ENCODE measurements at regions not wholly inside any gene's neighbourhood (a gene's known extent, or its start where the extent isn't known, plus 50 kb on each side); places are given as distances from the start of the nearest gene placed in this dataset.

DNA sequence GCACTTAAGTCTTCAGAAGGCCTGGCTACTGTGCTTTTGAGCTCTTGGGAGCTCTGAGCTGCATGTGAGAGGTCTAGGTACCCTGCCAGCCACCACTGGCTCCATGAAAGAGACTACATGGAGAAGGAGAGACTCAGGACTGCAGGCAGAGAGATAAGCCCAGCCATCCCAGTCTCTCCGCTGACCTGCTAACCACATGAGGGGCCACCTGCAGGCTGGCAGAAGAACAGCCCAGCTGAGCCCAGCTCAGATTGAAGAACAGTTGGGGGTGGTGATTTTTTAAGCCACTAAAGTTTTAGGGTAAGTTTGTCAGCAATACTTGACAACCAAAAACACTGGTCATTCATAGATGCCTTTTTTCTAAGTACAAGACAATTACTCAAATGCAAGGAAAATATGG is 205.0 kb upstream of the PRDM9 start:
- TF ChIP-seq, protein P1, sequence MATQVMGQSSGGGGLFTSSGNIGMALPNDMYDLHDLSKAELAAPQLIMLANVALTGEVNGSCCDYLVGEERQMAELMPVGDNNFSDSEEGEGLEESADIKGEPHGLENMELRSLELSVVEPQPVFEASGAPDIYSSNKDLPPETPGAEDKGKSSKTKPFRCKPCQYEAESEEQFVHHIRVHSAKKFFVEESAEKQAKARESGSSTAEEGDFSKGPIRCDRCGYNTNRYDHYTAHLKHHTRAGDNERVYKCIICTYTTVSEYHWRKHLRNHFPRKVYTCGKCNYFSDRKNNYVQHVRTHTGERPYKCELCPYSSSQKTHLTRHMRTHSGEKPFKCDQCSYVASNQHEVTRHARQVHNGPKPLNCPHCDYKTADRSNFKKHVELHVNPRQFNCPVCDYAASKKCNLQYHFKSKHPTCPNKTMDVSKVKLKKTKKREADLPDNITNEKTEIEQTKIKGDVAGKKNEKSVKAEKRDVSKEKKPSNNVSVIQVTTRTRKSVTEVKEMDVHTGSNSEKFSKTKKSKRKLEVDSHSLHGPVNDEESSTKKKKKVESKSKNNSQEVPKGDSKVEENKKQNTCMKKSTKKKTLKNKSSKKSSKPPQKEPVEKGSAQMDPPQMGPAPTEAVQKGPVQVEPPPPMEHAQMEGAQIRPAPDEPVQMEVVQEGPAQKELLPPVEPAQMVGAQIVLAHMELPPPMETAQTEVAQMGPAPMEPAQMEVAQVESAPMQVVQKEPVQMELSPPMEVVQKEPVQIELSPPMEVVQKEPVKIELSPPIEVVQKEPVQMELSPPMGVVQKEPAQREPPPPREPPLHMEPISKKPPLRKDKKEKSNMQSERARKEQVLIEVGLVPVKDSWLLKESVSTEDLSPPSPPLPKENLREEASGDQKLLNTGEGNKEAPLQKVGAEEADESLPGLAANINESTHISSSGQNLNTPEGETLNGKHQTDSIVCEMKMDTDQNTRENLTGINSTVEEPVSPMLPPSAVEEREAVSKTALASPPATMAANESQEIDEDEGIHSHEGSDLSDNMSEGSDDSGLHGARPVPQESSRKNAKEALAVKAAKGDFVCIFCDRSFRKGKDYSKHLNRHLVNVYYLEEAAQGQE (IDR thresholded peaks at IDR 0.05; ENCODE audit: insufficient read depth in 1 of 2, low read depth in 2 of 2, low read length in 2 of 2), result no peak
- TF ChIP-seq POLR2AphosphoS5 (IDR thresholded peaks at IDR 0.05; ENCODE audit: low read depth, low read length) (no peak), SIN3A (IDR thresholded peaks at IDR 0.05; ENCODE audit: borderline replicate concordance, insufficient read depth, low read length) (no peak), TAF1 (IDR thresholded peaks at IDR 0.05; ENCODE audit: borderline replicate concordance, insufficient read depth, low read length) (no peak)

Measured in PFSK-1 (cell line).